ENCODE measurements at regions not wholly inside any gene's neighbourhood (a gene's known extent, or its start where the extent isn't known, plus 50 kb on each side); places are given as distances from the start of the nearest gene placed in this dataset.
"Not testable (repeated sequence)": the region's sequence is repeated elsewhere in the genome, so short reads cannot be mapped to it uniquely, and the experiment has no call there.

- no peak for DNase-seq (ENCODE audit: low read depth)
Measured at GRCh38 chr13:104530741-104531140, 1464.5 kb upstream of the SLC10A2 start.

- DNase-seq (ENCODE audit: low read depth) = no peak
Measured at GRCh38 chr13:104526561-104526960, 1460.3 kb upstream of the SLC10A2 start.

- DNase-seq (ENCODE audit: low read depth) = no peak
Measured at GRCh38 chr13:104525467-104525866, 1459.2 kb upstream of the SLC10A2 start.

DNA sequence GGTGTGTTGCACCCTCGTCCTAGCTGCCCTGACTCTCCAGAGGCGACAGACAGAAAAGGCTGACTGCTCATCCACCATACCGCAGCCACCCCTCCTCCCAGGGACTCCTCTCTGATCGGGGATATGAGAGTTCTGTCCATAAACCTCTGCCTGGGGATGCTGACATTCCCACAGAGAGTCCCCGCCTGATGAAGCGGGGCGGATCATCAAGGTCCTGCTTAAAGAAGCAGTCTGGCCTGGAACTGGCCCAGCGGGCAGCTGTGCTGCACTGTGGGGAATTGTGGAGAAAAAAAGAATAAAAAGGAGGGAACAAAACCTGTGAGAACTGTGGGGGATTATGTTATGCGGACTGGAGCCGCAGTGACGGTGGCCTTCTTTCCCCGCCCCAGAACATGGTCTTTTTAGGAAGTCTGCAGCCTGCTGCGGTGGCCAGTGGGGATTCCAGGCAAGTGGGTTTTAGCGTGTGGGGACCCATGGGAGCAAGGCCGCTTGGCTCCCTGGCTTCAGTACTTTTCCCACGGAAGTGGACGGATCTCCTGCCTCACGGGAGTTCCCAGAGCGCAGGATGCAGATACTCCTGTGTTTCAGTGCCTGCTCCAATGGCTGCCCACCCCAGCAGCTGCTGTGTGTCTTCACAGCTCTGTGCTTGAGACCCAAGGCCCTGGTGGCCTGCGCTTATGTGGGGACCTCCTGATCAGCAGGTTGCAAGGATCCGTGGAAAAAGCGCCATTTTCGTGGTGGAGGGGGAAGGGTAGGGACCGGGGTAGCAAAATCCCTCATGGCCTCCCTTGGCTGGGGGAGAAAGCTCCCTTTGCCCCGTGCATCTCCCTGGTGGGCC is 1456.2 kb upstream of the SLC10A2 start:
- DNase-seq (ENCODE audit: low read depth) = no peak

DNA sequence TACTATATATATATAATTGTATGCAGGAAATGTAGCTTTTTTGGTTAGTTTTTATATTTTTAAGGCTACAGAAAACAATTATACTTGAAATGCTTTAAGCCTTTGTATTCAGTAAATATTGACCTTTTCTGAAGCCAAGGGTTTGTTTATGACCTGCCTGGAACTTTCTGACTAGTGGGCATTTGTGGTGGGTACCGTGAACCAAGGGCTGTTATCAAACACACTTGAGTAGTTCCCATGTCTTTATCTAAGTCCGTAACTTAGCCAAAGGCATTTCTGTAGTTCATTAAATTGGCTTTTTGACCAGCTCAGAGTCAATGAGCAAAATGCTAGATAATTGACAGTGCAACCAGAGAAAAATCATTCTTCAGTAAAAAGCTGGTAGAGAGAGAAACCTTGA is 1444.2 kb upstream of the SLC10A2 start:
- DNase-seq (ENCODE audit: low read depth) = no peak

- not testable (repeated sequence) for DNase-seq (ENCODE audit: low read depth)
Measured at GRCh38 chr13:104493502-104493901, 1427.3 kb upstream of the SLC10A2 start.

DNA sequence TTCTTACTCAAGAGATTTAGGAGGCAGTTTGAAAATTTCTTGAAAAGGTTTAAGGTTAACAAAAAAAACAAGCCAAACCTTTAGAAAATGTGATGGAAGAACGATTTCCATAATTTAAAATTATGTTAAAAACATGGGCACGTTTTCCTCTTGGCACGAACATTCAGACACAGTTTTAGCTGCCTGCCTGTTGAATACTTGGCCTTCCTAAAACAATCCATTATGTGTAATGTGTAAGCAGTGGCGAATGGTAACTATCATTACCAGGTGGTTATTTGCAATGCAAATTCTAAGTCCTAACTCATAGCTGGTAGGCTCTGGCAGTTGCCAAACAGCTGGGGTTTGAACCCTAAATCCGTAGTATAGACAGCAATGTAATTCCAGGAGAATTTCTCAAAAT is 1425.7 kb upstream of the SLC10A2 start:
- no peak for DNase-seq (ENCODE audit: low read depth)

GRCh38 chr13:104487006-104487405 is 1420.8 kb upstream of the SLC10A2 start:
- no peak for DNase-seq (ENCODE audit: low read depth)

DNA sequence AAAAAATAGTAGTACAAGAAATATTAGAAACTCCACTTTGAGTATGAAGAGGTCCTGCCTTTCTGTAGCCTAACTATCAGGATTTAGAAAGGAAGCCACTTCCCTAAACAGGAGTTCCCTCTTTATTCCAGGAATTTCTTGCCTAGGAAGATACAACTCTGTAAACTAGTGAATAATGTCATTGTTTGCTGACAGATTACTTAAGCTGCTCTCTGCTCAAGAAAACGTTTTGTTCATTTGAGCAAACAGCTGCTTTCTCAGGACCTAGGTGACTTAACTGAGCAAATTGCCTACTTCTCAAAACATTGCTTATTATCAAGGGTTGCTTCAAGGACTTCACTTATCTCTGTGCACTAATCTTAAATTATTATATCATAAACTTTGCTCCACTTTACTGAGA is 1419.4 kb upstream of the SLC10A2 start:
- no peak for DNase-seq (ENCODE audit: low read depth)

GRCh38 chr13:104483631-104484030 is 1417.4 kb upstream of the SLC10A2 start:
- no peak for DNase-seq (ENCODE audit: low read depth)

DNA sequence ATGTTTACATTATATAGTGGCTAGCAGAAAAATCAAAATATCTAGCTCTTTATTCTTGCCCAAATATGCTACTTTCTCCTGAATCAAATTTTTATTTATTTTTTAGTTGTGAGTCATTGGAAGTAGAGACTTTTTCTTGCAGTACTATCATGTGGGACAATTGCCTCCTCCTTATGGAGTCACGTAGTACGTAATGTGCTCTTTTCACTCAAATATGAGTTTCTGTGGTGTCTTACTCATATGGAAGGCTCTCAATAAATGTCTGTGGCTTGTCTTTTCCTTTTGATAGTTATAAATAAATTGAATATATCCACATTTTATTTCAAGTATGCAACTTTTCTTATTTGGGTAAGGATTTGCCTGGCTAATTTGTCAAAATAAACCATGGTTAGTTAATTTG is 1411.0 kb upstream of the SLC10A2 start:
- DNase-seq (ENCODE audit: low read depth) = no peak

- DNase-seq (ENCODE audit: low read depth) = no peak
Measured at GRCh38 chr13:104473936-104474335, 1407.7 kb upstream of the SLC10A2 start.

GRCh38 chr13:104466016-104466415 is 1399.8 kb upstream of the SLC10A2 start:
- DNase-seq (ENCODE audit: low read depth) = no peak

DNA sequence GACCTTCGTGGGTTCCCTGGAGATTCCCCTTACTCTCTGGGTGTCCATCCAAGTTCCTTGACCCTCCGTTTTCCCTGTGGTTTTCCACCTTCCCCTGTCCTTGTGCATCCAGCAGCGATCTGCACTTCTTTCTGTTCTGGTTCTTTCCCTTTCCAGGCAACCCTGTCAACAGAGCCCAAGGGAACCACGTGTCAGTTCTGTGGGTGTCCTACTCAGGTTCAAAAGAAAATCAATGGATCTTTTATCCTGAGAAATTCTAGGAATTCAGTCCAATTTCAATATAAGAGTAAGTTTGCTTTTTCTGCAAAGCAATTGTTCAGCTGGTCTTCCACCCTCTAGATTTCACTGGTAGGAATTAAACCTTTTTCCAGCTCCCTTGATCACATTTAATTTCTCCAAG is 1394.8 kb upstream of the SLC10A2 start:
- DNase-seq (ENCODE audit: low read depth) = no peak

DNA sequence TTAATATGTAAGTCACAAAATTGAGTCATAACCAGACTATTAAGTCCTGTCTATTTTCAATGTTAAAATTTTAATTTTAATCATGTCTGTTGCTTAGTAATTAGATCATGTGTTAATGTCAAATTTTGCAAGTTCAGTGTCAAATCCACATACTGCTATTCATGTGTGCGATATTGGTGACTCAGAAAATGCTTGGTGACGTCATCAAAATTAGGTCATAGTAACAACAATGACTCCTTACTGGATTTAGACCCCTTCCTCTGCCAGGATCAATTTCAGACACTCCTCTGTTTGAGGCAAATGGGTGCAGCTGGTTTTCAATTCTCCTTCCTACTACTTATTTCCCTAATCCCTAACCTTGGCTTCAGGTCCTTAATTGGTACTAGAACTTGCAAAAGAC is 1394.3 kb upstream of the SLC10A2 start:
- DNase-seq (ENCODE audit: low read depth) = no peak

DNA sequence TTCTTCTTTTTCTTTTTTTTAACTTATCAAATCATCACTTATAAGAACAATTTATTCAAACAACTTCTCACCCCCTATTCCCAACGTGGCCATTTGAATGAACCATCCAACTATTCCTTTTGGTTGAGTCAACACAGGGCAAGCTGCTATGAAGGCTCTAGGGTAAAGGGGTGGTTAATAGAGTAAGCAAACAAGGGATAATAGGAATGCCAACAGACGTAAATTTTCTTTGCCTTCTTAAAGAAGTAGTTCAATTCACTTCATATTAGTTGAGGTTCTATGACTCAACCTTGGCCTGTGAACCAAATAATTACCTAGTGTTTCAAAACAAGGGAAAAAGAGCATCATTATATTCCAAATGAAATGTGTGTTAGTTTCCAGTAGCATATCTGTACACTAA is 1383.8 kb upstream of the SLC10A2 start:
- no peak for DNase-seq (ENCODE audit: low read depth)

GRCh38 chr13:104447348-104447747 is 1381.1 kb upstream of the SLC10A2 start:
- no peak for DNase-seq (ENCODE audit: low read depth)

DNA sequence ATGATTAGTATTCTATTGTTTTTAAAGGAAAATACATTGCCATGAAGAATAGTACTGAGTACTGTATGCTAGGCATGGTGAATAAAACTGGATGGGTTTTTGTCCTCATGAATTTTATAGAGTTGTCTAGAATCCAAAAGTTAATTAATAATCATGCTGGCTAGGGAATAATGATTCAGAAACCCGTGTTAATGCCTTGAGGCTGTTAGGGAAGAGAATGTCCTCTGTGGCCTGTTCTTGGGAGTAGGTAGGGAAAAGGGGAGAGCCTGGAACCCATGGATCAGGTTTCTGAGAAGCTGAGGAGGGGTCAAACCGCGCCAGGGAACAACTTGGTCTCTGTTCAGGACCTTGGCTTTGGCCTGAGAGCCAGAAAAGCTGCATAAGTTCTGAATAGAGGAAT is 1376.3 kb upstream of the SLC10A2 start:
- DNase-seq (ENCODE audit: low read depth) = no peak

GRCh38 chr13:104436555-104436954 is 1370.3 kb upstream of the SLC10A2 start:
- DNase-seq (ENCODE audit: low read depth) = no peak

GRCh38 chr13:104431895-104432294 is 1365.7 kb upstream of the SLC10A2 start:
- DNase-seq (ENCODE audit: low read depth) = no peak

GRCh38 chr13:104426435-104426834 is 1360.2 kb upstream of the SLC10A2 start:
- DNase-seq (ENCODE audit: low read depth) = no peak

- no peak for DNase-seq (ENCODE audit: low read depth)
Measured at GRCh38 chr13:104422668-104423067, 1356.5 kb upstream of the SLC10A2 start.

- DNase-seq (ENCODE audit: low read depth) = no peak
Measured at GRCh38 chr13:104416973-104417372, 1350.8 kb upstream of the SLC10A2 start.

- DNase-seq (ENCODE audit: low read depth) = no peak
Measured at GRCh38 chr13:104414771-104415170, 1348.6 kb upstream of the SLC10A2 start.

Data from activated T-cell treated with anti-CD3 and anti-CD28 coated beads for 1 hour (primary cell).